Neural crest cell (in vitro differentiated cells): ENCODE measurements at regions not wholly inside any gene's neighbourhood (a gene's known extent, or its start where the extent isn't known, plus 50 kb on each side); places are given as distances from the start of the nearest gene placed in this dataset.
"Not testable (repeated sequence)": the region's sequence is repeated elsewhere in the genome, so short reads cannot be mapped to it uniquely, and the experiment has no call there.

Experiments used
- DNase-seq: peaks from one replicate; pipeline ENCODE4 v3.0.0; 2021; ENCODE audit warnings: low read depth, mixed read lengths, low spot score
- H3K27ac Mint-ChIP-seq: one replicate; pipeline ENCODE4 v1.8.0; 2021; ENCODE audit warnings: mild to moderate bottlenecking, mixed read lengths; ENCODE audit not compliant: unreplicated experiment
- H3K27me3 Mint-ChIP-seq: 2 replicates; pipeline ENCODE4 v1.8.0; 2021; ENCODE audit warnings: low read depth, mild to moderate bottlenecking, mixed read lengths
- H3K36me3 Mint-ChIP-seq: 2 replicates; pipeline ENCODE4 v1.8.0; 2021; ENCODE audit warnings: low read depth, mild to moderate bottlenecking, mixed read lengths
- H3K4me1 Mint-ChIP-seq: 2 replicates; pipeline ENCODE4 v1.8.0; 2021; ENCODE audit warnings: mixed read lengths
- H3K4me3 Mint-ChIP-seq: one replicate; pipeline ENCODE4 v1.8.0; 2021; ENCODE audit warnings: mild to moderate bottlenecking, mixed read lengths
- H3K9me3 Mint-ChIP-seq: 2 replicates; pipeline ENCODE4 v1.8.0; 2021; ENCODE audit warnings: mixed read lengths
- CTCF ChIP-seq: fragments of 200-600 bp; sonication (generic); conservative IDR thresholded peaks from 2 replicates; pipeline ENCODE4 v1.5.0; 2021; ENCODE audit warnings: antibody characterized with exemption, mild to moderate bottlenecking

GRCh38 chr2:51778806-51779205 lies 746.9 kb upstream of the NRXN1 start:
- H3K36me3 Mint-ChIP-seq = peaks cover 2% of the 10 kb centered on the region

GRCh38 chr2:51774606-51775005 lies 742.7 kb upstream of the NRXN1 start:
- not testable (repeated sequence) for H3K27ac Mint-ChIP-seq, H3K4me1 Mint-ChIP-seq, H3K27me3 Mint-ChIP-seq, H3K4me3 Mint-ChIP-seq, H3K36me3 Mint-ChIP-seq, DNase-seq
- peaks cover 11% of the 10 kb centered on the region for H3K9me3 Mint-ChIP-seq

More at GRCh38 chr2:51778806-51779205, 746.9 kb upstream of the NRXN1 start:
- no peak for TF ChIP-seq CTCF
- Mint-ChIP-seq H3K4me1 (no peaks in the 10 kb centered on the region), H3K4me3 (no peak overlapping the region), H3K9me3 (peaks cover 2% of the 10 kb centered on the region), H3K27ac (no peak overlapping the region), H3K27me3 (no peaks in the 10 kb centered on the region)
- no peak for DNase-seq

GRCh38 chr2:51760441-51760840 lies 728.5 kb upstream of the NRXN1 start:
- Mint-ChIP-seq H3K4me3 (no peak overlapping the region), H3K9me3 (no peaks in the 10 kb centered on the region), H3K36me3 (no peaks in the 10 kb centered on the region), H3K27ac (no peak overlapping the region), H3K4me1 (no peaks in the 10 kb centered on the region), H3K27me3 (no peaks in the 10 kb centered on the region)
- DNase-seq = no peak
- TF ChIP-seq CTCF = no peak

GRCh38 chr2:51758081-51758480 lies 726.1 kb upstream of the NRXN1 start:
- H3K9me3 Mint-ChIP-seq = no peaks in the 10 kb centered on the region
- H3K4me1 Mint-ChIP-seq = no peaks in the 10 kb centered on the region
- H3K27me3 Mint-ChIP-seq = no peaks in the 10 kb centered on the region
- TF ChIP-seq CTCF = no peak
- H3K4me3 Mint-ChIP-seq = no peak overlapping the region
- H3K27ac Mint-ChIP-seq = no peak overlapping the region
- H3K36me3 Mint-ChIP-seq = no peaks in the 10 kb centered on the region
- no peak for DNase-seq

- TF ChIP-seq CTCF = no peak
- Mint-ChIP-seq H3K27ac (no peak overlapping the region), H3K4me3 (no peak overlapping the region), H3K9me3 (peaks cover 2% of the 10 kb centered on the region), H3K27me3 (no peaks in the 10 kb centered on the region), H3K36me3 (no peaks in the 10 kb centered on the region), H3K4me1 (no peaks in the 10 kb centered on the region)
- no peak for DNase-seq
Observed at GRCh38 chr2:51734115-51734514, 702.2 kb upstream of the NRXN1 start.

- H3K4me3 Mint-ChIP-seq = no peak overlapping the region
- no peaks in the 10 kb centered on the region for H3K27me3 Mint-ChIP-seq
- no peaks in the 10 kb centered on the region for H3K36me3 Mint-ChIP-seq
- no peak for DNase-seq
- no peak overlapping the region for H3K27ac Mint-ChIP-seq
- no peak for TF ChIP-seq CTCF
- no peaks in the 10 kb centered on the region for H3K4me1 Mint-ChIP-seq
- H3K9me3 Mint-ChIP-seq = no peaks in the 10 kb centered on the region
Observed at GRCh38 chr2:51723691-51724090, 691.8 kb upstream of the NRXN1 start.
